ENCODE measurements at regions not wholly inside any gene's neighbourhood (a gene's known extent, or its start where the extent isn't known, plus 50 kb on each side); places are given as distances from the start of the nearest gene placed in this dataset. TPM values are rescaled to one million over a fixed set of nuclear protein-coding genes. Genes with fewer than 3 reads are reported as not detected.

- DNase-seq (ENCODE audit: low spot score in 2 of 2), result no peak
- FAIRE-seq, result no peak
Measured at GRCh38 chr1:185377831-185378230, 60.8 kb upstream of the IVNS1ABP start.

- FAIRE-seq (no peak), DNase-seq (ENCODE audit: low spot score in 2 of 2) (no peak)
Measured at GRCh38 chr1:185376840-185377635, 60.0 kb upstream of the IVNS1ABP start.

- no peak for FAIRE-seq
- DNase-seq (ENCODE audit: low spot score in 2 of 2), result no peak
Measured at GRCh38 chr1:185376288-185376687, 59.2 kb upstream of the IVNS1ABP start.

GRCh38 chr1:185375583-185375982, 58.5 kb upstream of the IVNS1ABP start:
- no peak for FAIRE-seq
- no peak for DNase-seq (ENCODE audit: low spot score in 2 of 2)

GRCh38 chr1:185373813-185374529, 56.9 kb upstream of the IVNS1ABP start:
- DNase-seq (ENCODE audit: low spot score in 2 of 2) (no peak), FAIRE-seq (no peak)

- FAIRE-seq (no peak), DNase-seq (ENCODE audit: low spot score in 2 of 2) (no peak)
Measured at GRCh38 chr1:185369786-185370185, 52.7 kb upstream of the IVNS1ABP start.

- no peak for DNase-seq (ENCODE audit: low spot score in 2 of 2)
Measured at GRCh38 chr1:185368913-185369491, 52.0 kb upstream of the IVNS1ABP start.

GRCh38 chr1:185368313-185368855, 51.3 kb upstream of the IVNS1ABP start:
- FAIRE-seq (no peak), DNase-seq (ENCODE audit: low spot score in 2 of 2) (no peak)

More at GRCh38 chr1:185368913-185369491, 52.0 kb upstream of the IVNS1ABP start:
- FAIRE-seq, result no peak

- FAIRE-seq (no peak), DNase-seq (ENCODE audit: low spot score in 2 of 2) (no peak)
Measured at GRCh38 chr1:185367218-185367617, 50.2 kb upstream of the IVNS1ABP start.

Small RNAs in the stretch of these regions (small RNA-seq; reads per million reads assigned to genes)
- gene MCRIP2P2 (not detected), gene RF00019 (not detected), gene RNU7-183P (not detected)

Measured in frontal cortex (tissue), 4 donors.